HG03378 (cell line): ENCODE measurements at regions not wholly inside any gene's neighbourhood (a gene's known extent, or its start where the extent isn't known, plus 50 kb on each side); places are given as distances from the start of the nearest gene placed in this dataset.

Experiments
- ATAC-seq: cut with Tn5 transposase; IDR thresholded peaks from one replicate; pipeline ENCODE4 v1.9.1; 2021; ENCODE audit warnings: mild to moderate bottlenecking, moderate library complexity; ENCODE audit not compliant: unreplicated experiment

- ATAC-seq = no peak
These were observed 143.6 kb upstream of the SEMA6D start for GRCh38 chr15:47573673-47574072.

GRCh38 chr15:47577000-47577399 is 140.3 kb upstream of the SEMA6D start:
- ATAC-seq = no peak

GRCh38 chr15:47577461-47577860 is 139.8 kb upstream of the SEMA6D start:
- no peak for ATAC-seq

GRCh38 chr15:47582233-47582632 is 135.1 kb upstream of the SEMA6D start:
- ATAC-seq = no peak

GRCh38 chr15:47584316-47584715 is 133.0 kb upstream of the SEMA6D start:
- no peak for ATAC-seq

- ATAC-seq = no peak
These were observed 130.6 kb upstream of the SEMA6D start for GRCh38 chr15:47586653-47587224.

- no peak for ATAC-seq
These were observed 129.1 kb upstream of the SEMA6D start for GRCh38 chr15:47587940-47588802.

GRCh38 chr15:47588958-47589357 is 128.3 kb upstream of the SEMA6D start:
- no peak for ATAC-seq

- ATAC-seq = no peak
These were observed 118.3 kb upstream of the SEMA6D start for GRCh38 chr15:47598996-47599395.

GRCh38 chr15:47599806-47600205 is 117.5 kb upstream of the SEMA6D start:
- no peak for ATAC-seq

- ATAC-seq = no peak
These were observed 115.2 kb upstream of the SEMA6D start for GRCh38 chr15:47602121-47602520.

- ATAC-seq = no peak
These were observed 114.3 kb upstream of the SEMA6D start for GRCh38 chr15:47603026-47603425.

- no peak for ATAC-seq
These were observed 109.6 kb upstream of the SEMA6D start for GRCh38 chr15:47607695-47608094.

GRCh38 chr15:47609693-47610092 is 107.6 kb upstream of the SEMA6D start:
- ATAC-seq = no peak

- no peak for ATAC-seq
These were observed 106.6 kb upstream of the SEMA6D start for GRCh38 chr15:47610736-47611135.

- ATAC-seq = no peak
These were observed 102.8 kb upstream of the SEMA6D start for GRCh38 chr15:47614360-47615011.

- ATAC-seq = no peak
These were observed 100.4 kb upstream of the SEMA6D start for GRCh38 chr15:47616876-47617275.

- no peak for ATAC-seq
These were observed 99.1 kb upstream of the SEMA6D start for GRCh38 chr15:47618241-47618640.

- ATAC-seq = no peak
These were observed 96.2 kb upstream of the SEMA6D start for GRCh38 chr15:47620960-47621681.

- ATAC-seq = no peak
These were observed 95.2 kb upstream of the SEMA6D start for GRCh38 chr15:47622055-47622454.

GRCh38 chr15:47624503-47624902 is 92.8 kb upstream of the SEMA6D start:
- ATAC-seq = no peak
